Activated CD4-positive, alpha-beta T cell treated with anti-CD3 and anti-CD28 coated beads, Interleukin-2, Interleukin-4, amounts not matched to agents 100 ng/mL and 50 ng/mL, durations not matched to agents 16 hours and 8 hours (primary cell): ENCODE measurements at regions not wholly inside any gene's neighbourhood (a gene's known extent, or its start where the extent isn't known, plus 50 kb on each side); places are given as distances from the start of the nearest gene placed in this dataset.

Experiments used
- DNase-seq: peaks from one replicate; pipeline ENCODE4 v3.0.0-alpha.2; 2020; ENCODE audit warnings: low spot score

- no peak for DNase-seq
Measured at GRCh38 chr9:2317591-2317990, 302.4 kb downstream of the SMARCA2 start.

- DNase-seq = no peak
Measured at GRCh38 chr9:2319421-2319820, 302.2 kb upstream of the VLDLR start.

- DNase-seq = no peak
Measured at GRCh38 chr9:2320114-2320513, 301.5 kb upstream of the VLDLR start.

GRCh38 chr9:2320632-2321031 is 301.0 kb upstream of the VLDLR start:
- DNase-seq = no peak

GRCh38 chr9:2321523-2322148 is 300.0 kb upstream of the VLDLR start:
- no peak for DNase-seq

- no peak for DNase-seq
Measured at GRCh38 chr9:2324742-2325141, 296.8 kb upstream of the VLDLR start.

GRCh38 chr9:2332663-2333062 is 288.9 kb upstream of the VLDLR start:
- no peak for DNase-seq

- DNase-seq = no peak
Measured at GRCh38 chr9:2335260-2335659, 286.3 kb upstream of the VLDLR start.

GRCh38 chr9:2336055-2336454 is 285.5 kb upstream of the VLDLR start:
- DNase-seq = no peak

GRCh38 chr9:2337131-2337530 is 284.5 kb upstream of the VLDLR start:
- DNase-seq = no peak

- DNase-seq = no peak
Measured at GRCh38 chr9:2337627-2338026, 284.0 kb upstream of the VLDLR start.

GRCh38 chr9:2338777-2339365 is 282.7 kb upstream of the VLDLR start:
- DNase-seq = no peak

- DNase-seq = no peak
Measured at GRCh38 chr9:2339416-2339815, 282.2 kb upstream of the VLDLR start.

GRCh38 chr9:2340046-2340760 is 281.4 kb upstream of the VLDLR start:
- DNase-seq = no peak

GRCh38 chr9:2341126-2341525 is 280.5 kb upstream of the VLDLR start:
- no peak for DNase-seq

- DNase-seq = no peak
Measured at GRCh38 chr9:2341956-2342355, 279.6 kb upstream of the VLDLR start.

GRCh38 chr9:2343756-2344155 is 277.8 kb upstream of the VLDLR start:
- no peak for DNase-seq

- DNase-seq = no peak
Measured at GRCh38 chr9:2344436-2344835, 277.2 kb upstream of the VLDLR start.

- no peak for DNase-seq
Measured at GRCh38 chr9:2345013-2345412, 276.6 kb upstream of the VLDLR start.

- DNase-seq = no peak
Measured at GRCh38 chr9:2346277-2346913, 275.2 kb upstream of the VLDLR start.

GRCh38 chr9:2351324-2351723 is 270.3 kb upstream of the VLDLR start:
- no peak for DNase-seq

GRCh38 chr9:2354216-2354615 is 267.4 kb upstream of the VLDLR start:
- DNase-seq = no peak
